Putamen (tissue), 1 donor: ENCODE measurements at regions not wholly inside any gene's neighbourhood (a gene's known extent, or its start where the extent isn't known, plus 50 kb on each side); places are given as distances from the start of the nearest gene placed in this dataset.
"Not testable (repeated sequence)": the region's sequence is repeated elsewhere in the genome, so short reads cannot be mapped to it uniquely, and the experiment has no call there.

Experiments used
- DNase-seq: peaks from one replicate; pipeline ENCODE4 v3.0.0-alpha.2; 2016; ENCODE audit warnings: low spot score

- DNase-seq, result no peak
Observed at GRCh38 chr13:93017493-93018112, 209.0 kb upstream of the GPC6 start.

- DNase-seq, result no peak
Observed at GRCh38 chr13:93023929-93024328, 202.7 kb upstream of the GPC6 start.

GRCh38 chr13:93025984-93026383 is 200.6 kb upstream of the GPC6 start:
- DNase-seq, result no peak

- DNase-seq, result no peak
Observed at GRCh38 chr13:93029536-93029935, 197.1 kb upstream of the GPC6 start.

- DNase-seq, result no peak
Observed at GRCh38 chr13:93036380-93036779, 190.2 kb upstream of the GPC6 start.

GRCh38 chr13:93037780-93038179 is 188.8 kb upstream of the GPC6 start:
- DNase-seq, result no peak

GRCh38 chr13:93038187-93038586 is 188.4 kb upstream of the GPC6 start:
- DNase-seq, result no peak

- no peak for DNase-seq
Observed at GRCh38 chr13:93039131-93039530, 187.5 kb upstream of the GPC6 start.

- DNase-seq, result not testable (repeated sequence)
Observed at GRCh38 chr13:93041566-93041965, 185.0 kb upstream of the GPC6 start.

- DNase-seq, result no peak
Observed at GRCh38 chr13:93045836-93046235, 180.8 kb upstream of the GPC6 start.

GRCh38 chr13:93055233-93055632 is 171.4 kb upstream of the GPC6 start:
- DNase-seq, result no peak

- DNase-seq, result no peak
Observed at GRCh38 chr13:93058301-93058700, 168.3 kb upstream of the GPC6 start.

- no peak for DNase-seq
Observed at GRCh38 chr13:93060144-93060543, 166.5 kb upstream of the GPC6 start.

- no peak for DNase-seq
Observed at GRCh38 chr13:93066187-93066586, 160.4 kb upstream of the GPC6 start.

- DNase-seq, result no peak
Observed at GRCh38 chr13:93079294-93079693, 147.3 kb upstream of the GPC6 start.

- DNase-seq, result no peak
Observed at GRCh38 chr13:93080166-93080565, 146.4 kb upstream of the GPC6 start.

- DNase-seq, result no peak
Observed at GRCh38 chr13:93080587-93080986, 146.0 kb upstream of the GPC6 start.

- DNase-seq, result no peak
Observed at GRCh38 chr13:93086329-93086728, 140.3 kb upstream of the GPC6 start.

GRCh38 chr13:93098972-93099371 is 127.6 kb upstream of the GPC6 start:
- no peak for DNase-seq

GRCh38 chr13:93101226-93101734 is 125.3 kb upstream of the GPC6 start:
- DNase-seq, result no peak

- no peak for DNase-seq
Observed at GRCh38 chr13:93104270-93104669, 122.3 kb upstream of the GPC6 start.

- no peak for DNase-seq
Observed at GRCh38 chr13:93108111-93108601, 118.5 kb upstream of the GPC6 start.

- DNase-seq, result no peak
Observed at GRCh38 chr13:93116809-93117208, 109.8 kb upstream of the GPC6 start.

GRCh38 chr13:93118081-93118615 is 108.5 kb upstream of the GPC6 start:
- no peak for DNase-seq
